ENCODE measurements at regions not wholly inside any gene's neighbourhood (a gene's known extent, or its start where the extent isn't known, plus 50 kb on each side); places are given as distances from the start of the nearest gene placed in this dataset.
"Not testable (repeated sequence)": the region's sequence is repeated elsewhere in the genome, so short reads cannot be mapped to it uniquely, and the experiment has no call there.

DNA sequence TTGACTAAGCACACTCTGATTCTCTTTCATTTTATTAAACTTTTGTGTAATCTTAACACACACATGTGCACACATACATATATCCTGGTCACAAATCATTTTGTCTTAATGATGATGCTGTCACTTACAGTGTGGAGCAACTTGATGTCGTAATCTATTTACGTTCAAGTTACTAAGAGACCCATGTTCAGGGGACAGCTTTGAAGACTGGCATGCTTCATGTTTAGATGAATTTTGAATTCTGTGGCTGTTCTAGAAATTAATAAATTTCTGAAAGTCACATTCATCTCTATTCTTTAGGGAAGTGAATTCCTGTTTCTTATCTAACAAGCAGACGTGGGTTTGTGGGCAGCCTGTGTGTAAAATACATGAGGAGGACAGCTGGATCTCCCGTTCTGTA, 1637.8 kb downstream of the PLA2G4A start:
- DNase-seq = no peak

DNA sequence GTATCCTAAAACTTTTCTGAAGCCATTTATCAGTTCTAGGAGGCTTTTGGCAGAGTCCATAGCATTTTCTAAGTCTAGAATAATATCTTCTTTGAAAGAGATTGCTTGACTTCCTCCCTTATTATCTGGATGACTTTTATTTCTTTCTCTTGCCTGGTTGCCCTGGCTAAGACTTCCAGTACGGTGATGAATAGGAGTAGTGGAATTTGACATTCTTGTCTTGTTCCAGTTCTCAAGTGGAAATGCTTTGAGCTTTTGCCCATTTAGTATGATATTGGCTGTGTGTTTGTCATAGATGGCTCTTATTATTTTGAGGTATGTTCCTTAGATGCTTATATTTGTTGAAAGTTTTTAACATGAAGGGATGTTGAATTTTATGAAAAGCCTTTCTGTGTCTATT, 1647.9 kb downstream of the PLA2G4A start:
- DNase-seq = no peak

DNA sequence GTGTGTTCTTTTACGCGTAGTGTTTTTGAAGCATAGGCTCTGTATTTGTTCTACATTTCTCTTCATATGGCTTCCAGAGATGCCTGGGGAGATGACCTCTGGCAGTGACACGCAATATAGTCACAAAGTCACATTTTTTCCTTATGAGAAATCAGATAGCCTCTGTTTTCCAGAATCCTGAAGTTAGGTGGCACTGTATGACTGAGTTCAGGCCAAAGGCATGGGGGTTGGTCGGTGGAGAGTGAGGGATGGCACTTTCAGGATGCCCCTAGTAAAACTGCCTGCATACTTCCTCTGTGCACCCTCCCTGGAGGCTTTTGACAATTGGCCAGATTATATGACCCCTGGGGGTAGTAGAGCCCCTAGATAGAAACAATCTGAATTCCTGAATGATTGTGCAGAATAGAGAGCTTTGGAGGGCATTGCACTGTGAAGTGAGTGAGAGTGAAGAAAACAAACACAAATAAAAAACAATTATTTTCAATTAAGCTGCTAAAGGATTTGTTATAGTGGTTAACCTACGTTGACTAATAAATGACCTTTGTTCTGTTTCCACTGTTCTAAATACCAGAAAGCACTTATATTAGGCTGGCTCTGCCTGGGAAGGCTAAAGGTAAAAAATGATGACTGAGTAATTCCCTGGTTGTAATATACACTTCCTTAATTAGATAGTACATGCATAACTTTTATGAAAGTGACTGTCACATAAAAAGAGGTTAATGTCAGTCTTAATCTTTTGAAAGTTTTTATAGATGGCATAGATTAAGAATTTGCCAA, 1660.8 kb downstream of the PLA2G4A start:
- DNase-seq = peak; percentile 48

DNA sequence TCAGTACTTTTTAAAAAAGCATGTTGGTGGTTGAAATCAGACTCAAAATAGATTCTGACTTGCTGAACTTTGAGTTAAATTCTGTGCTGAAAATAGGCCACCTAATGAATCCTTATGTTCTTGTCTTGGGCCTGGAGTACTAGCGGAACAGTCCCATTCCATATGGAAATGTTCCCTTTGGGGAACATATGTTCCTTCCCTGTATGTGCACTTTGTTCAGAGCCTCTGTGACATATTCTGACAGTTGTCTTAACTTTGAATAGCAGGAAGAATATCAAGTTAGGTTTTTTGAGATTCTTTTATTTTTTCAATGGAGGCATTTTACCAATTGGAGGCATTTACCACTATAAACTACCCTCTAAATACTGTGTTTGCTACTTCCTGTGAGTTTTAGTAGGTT, 1667.8 kb downstream of the PLA2G4A start:
- no peak for DNase-seq

DNA sequence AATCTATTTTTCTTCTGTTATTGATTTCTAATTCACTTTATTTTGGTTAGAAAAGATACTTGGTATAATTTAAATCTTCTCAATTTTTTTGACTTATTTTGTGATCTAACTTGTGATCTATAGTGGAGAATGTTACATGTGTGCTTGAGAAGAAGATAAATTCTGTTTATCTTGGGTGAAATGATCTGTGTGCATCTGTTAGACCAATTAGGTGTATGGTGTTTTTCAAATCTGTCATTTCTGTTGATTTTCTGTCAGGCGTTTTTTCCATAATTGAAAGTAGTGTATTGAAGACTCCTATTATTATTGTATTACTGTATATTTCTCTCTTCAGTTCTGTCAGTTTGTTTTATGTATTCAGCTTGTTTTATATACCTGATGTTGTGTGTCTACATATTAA, 1668.3 kb downstream of the PLA2G4A start:
- DNase-seq = no peak

DNA sequence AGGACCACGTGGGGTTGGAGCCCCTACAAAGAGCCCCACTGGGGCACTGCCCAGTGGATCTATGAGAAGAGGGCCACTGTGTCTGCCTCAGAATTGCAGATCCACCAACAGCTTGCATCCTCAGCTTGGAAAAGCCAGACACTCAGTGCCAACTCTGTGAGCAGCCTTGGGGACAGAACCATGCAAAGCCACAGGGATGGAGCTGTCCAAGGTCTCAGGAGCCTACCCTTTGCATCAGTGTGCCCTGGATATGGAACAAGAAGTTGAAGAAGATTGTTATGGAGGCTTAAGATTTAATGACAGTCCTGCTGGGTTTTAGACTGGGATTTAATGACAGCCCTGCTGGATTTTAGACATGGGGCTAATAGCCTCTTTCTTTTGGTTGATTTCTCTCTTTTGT, 1670.9 kb downstream of the PLA2G4A start:
- DNase-seq = peak; percentile 17

DNA sequence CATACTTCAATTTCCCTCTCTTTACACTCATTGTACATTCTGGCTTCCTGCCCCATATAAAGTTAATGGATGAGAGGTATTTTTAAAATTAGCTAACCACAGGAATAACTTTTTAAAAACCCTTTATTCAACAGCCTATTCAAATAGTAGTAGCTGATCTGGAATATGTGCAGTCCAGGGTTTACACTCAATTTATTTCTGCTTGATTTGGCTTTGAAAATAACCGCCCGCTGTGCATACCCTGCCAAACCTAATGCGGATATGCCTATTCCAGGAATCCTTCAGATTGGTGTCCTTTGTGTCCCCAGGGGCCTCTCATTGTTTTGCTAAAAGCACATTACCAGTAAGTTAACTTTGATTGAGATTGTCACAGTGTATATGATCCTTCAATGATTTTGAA, 1686.2 kb downstream of the PLA2G4A start:
- DNase-seq = no peak

DNA sequence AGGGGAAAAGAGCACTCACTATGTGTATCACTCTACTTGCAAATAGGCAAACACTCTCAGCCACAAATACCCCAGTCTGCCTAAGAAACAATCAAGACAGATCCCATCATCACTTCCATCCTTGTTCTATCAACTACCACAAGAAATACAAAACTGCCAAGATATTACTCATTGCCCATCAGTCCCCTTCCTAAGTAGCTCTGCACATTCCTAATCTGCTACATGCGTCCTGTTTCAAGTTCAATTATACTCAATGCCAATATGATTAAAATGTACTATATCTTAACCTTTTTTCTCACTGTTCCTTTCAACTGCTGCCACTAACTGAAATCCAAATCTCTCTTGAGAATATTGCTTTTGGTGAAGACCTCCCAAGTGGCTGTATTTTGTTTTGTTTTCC, 1688.4 kb downstream of the PLA2G4A start:
- peak; percentile 10 for DNase-seq

DNA sequence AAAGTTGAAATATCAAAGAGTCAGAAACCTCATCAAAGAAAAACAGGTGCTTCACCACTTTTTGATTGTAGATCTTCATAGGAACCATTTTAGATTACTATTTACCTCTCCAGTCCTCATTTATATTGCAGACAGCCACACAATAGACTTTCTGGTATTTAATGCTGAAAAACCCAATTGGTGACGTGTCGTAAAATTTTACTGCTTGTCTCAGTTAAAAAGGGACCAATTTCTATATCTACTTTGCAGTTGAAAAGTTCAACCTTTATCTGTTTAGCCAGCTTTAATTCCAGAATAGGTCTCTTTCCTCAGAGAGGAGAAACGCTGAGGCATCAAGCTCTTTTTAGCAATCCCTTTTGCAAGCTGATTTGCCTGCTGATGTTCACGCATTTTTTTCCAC, 1722.4 kb downstream of the PLA2G4A start:
- no peak for DNase-seq

DNA sequence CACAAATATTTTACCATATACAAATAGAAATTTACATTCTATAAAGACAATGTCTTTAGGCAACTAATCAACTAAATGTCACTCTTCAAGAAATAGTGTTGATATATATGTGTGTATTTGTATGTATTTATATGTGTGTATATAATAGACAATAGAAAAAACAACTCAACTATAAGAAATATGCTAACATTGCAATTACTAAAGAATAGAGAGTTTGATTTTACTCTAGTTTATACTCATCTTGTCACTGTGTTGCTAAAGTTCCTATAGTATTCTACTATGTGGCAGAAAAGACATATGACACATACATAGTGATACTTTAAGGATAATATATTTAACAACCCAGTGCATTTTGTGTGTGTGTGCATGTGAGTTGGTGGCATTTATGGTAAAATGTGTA, 1728.3 kb downstream of the PLA2G4A start:
- DNase-seq = no peak

DNA sequence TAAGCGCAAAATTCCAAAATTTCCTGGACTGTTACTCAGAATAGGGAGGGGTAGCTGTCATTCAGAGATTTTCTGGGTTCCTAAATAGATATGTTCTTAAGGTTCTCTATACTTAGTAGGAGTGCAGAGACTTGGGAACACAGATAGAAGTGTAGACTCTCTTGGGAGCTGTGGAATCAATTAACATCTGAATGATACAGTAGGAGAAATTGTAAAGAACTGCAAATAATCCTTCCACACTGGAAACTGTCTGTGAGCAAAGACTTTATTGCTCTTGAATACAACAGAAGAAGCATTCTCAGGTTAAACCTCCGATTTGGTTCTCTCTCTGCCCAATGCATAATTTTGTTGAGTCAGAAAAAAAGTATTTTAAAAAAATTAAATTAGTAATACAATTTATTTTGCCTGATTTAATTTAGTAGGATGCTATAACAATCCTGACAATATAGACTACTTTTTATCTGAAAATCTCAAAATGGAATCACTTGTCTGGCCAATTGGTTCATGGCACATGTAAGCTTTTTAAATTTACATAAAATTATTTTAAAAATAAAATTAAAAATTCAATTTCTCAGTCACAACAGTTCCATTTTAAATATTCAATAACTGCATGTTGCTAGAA, 1754.3 kb downstream of the PLA2G4A start:
- DNase-seq = no peak

DNA sequence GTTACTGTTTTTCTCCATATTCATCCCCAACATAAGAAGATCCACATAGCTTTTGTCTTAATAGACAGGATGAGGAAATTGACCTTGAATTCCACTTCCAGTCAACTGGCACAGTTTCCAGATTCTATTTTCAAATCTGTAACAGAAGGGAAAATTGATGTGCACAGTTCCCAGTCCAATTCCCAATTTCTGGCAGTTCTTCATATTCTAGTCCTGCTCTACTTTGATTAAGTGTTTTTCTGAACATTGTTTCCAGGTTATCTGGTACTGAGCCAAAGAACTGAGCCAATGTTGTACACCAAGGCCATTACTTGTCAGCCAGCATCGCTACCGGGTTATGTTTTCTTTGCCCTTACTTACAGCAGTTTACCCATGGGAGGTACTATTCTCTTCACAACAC, 1755.4 kb downstream of the PLA2G4A start:
- DNase-seq = no peak

DNA sequence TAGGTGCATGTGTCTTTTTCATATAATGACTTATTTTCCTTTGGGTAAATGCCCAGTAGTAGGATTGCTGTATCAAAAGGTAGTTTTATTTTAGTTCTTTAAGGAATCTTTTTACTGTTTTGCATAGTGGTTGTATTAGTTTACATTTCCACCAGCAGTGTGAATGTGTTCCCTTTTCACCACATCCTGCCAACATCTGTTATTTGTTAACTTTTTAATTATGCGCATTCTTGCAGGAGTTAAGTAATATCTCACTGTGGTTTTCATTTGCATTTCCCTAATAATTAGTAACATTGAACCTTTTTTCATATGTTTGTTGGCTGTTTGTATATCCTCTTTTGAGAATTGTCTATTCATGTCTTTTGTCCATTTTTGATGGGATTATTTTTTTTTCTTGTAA, 1761.9 kb downstream of the PLA2G4A start:
- peak; percentile 22 for DNase-seq

DNA sequence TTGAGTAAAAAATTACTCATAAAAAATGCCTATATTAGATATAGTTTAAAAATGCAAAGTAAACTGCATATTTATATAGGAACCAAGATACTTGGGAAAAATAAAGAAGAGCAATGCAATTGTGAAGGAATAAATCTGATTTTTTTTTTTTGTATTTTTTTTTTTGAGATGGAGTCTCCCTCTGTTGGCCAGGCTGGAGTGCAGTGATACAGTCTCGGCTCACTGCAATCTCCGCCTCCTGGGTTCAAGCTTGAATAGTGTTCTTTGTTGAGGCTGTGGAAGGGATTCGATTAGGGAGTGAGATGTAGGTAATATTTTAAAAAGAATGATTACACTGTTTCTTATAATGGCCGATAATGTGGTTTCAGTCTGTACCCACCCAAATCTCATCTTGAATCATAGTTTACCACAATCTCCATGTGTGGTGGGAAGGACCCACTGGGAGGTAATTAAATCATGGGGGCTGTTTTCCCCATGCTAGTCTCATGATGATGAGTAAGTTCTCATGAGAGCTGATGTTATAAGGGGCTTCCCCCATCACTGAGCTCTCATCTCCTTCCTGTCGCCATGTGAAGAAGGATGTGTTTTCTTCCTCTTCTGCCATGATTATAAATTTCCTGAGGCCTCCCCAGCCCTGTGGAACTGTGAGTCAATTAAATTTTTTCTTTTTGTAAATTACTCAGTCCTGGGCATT, 1765.9 kb downstream of the PLA2G4A start:
- DNase-seq = no peak

DNA sequence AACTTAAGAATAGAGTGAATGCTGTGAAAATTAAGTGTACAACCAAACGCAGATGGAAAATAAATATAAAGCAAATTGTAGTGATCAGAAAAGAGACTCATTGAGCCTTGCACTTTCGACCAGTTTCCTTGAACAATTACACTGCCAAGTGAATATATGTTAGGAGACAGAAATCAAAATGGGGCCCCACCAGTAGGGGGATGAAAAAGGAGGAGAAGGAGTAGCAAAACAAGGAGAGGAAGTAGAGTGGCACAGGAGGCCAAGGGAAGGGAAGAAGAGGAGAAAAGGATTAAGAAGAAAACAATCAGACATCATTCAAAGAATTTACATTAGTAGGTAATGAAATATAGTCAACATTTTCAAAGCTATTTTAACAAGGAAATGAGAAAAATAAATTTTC, 1770.6 kb downstream of the PLA2G4A start:
- DNase-seq = no peak

DNA sequence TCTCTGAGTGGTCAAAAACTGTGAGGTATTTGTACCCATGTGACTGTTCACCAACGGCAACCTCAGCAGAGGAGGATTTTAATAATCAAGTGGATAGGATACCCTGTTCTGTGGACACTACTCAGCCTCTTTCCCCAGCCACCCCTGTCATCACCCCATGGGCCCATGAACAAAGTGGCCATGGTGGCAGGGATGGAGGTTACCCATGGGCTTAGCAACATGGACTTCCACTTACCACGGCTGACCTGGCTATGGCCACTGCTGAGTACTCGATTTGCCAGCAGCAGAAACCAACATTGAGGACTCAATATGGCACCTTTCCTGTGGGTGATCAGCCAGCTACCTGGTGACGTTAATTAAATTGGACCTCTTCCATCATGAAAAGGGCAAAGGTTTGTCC, 1782.7 kb downstream of the PLA2G4A start:
- no peak for DNase-seq

DNA sequence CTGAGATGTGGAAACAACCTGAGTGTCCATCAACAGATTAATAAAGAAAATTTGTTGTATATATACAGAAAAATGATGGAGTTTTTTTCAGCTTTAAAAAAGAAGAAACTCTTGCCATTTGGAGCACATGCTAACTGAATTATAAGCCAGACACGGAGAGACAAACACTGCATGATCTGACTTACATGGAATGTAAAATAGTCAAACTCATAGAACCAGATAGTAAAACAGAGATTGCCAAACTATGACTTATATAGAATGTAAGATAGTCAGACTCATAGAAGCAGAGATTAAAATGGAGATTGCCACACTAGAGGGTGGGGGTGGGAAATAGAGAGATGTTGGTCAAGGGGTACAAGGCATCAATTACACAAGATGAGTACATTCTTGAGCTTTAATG, 1786.6 kb downstream of the PLA2G4A start:
- peak; percentile 63 for DNase-seq

DNA sequence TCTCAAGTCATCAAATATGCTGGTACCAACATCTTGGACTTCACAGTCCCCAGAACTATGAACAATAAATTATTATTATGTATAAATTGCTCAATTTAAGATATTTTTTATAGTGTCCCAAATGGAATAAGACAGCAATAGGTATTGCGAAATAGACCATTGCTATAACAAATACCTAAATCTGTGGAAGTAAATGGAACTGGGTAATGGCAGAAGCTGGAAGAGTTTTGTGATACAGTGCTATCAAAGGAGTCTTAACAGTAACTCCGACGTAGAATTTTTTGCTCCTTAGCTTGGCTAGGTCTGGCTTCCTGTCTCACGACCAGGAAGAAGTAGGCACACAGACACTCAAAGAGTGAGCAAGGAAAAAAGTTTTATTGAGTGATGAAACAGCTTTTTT, 1791.5 kb downstream of the PLA2G4A start:
- DNase-seq = no peak

DNA sequence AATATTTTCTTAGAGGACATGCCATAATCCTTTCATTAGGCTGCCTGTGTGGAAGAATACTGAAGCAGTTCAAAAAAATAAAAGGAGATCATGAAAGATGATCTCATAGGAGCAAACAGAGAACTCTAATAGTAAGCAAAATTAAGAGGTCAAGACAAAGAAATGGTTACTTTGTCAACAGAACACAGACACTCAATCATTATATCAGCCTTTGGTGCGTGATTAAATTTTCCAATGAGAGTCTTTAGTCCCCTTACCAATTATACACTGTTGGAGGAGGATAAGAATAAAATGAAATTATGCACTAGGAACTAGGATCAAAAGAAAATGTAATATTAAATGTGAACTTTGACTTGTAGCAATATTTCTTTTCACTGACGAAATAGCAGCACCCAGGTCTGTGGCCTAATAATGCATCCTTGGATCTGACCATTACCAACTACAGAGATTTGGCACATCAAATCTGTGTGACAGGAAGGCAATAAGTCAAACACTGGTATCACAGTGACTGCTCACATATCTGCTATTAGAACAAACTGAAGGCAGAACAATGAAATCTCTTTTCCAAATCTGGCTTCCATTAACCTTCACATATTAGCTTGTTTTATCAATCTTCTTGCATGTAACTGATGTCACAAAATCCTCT, 1812.9 kb downstream of the PLA2G4A start:
- no peak for DNase-seq

DNA sequence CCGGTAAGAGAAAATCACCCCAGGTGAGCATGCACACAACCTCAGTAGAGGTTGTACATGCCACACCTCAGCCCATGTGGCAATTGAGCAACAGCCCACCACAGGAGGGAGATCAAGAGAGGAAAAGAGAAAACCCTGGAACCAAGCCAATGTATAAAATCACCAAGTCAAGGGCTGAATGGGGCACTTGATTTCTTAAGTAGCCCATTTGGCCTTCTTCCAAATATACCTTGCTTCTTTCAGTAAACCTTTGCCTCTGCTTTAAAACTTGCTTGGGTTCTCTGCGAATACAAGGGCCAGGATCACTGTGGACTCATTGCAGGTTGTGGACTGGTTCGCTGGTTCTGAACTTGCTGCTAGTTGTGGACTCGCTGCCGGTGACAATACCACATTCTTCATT, 1814.0 kb downstream of the PLA2G4A start:
- no peak for DNase-seq

DNA sequence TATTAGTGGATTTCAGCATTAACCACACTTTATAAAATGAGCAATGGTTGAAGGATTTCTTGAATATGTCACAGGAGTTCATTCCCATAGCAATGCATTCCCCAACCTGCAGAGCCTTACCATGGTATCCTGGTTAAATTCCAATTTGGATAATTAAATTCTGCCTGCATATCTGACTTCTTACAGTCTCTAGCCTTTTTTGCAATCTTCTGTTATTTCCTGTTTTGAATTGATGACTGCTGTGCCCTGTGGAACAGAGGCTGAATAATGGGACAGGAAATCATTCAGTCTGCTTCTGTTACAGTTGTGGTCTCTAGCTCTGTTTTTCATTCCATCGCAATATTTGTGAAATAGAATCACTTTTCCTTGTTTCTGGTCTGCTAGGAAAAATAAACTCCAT, 1823.9 kb downstream of the PLA2G4A start:
- DNase-seq = peak; percentile 97

DNA sequence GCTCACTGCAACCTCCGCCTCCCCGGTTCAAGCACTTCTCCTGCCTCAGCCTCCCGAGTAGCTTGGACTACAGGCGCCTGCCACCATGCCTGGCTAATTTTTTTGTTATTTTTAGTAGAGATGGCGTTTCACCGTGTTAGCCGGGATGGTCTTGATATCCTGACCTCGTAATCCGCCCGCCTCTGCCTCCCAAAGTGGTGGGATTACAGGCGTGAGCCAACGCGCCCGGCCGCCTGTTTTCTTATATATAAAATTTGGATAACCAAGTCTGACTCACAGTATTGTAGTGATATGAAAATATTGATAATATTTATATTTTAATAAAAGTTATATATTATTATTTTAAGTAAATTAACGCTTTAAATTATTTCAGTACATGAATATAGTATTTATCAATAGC, 1821.7 kb downstream of the BRINP3 start:
- DNase-seq = not testable (repeated sequence)

DNA sequence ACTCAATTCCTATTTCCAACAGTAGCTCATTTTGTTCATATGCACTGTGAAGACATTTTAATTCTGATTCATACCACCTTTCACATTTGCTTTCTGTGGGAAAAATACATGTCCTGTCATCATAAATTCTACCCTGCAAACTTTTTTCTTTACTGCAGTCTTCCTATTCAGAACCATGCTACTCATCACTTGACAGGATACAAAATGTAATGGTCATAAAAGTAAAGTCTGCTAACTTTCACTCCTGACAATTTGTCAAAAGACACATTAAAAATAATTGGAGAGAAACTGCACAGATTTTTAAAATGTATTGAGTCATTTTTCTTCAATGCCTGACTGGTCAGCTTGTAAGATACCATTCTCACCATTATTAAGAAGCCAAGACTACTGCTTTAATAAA, 1817.1 kb downstream of the BRINP3 start:
- peak; percentile 20 for DNase-seq
